GM20431 (cell line): ENCODE measurements at regions not wholly inside any gene's neighbourhood (a gene's known extent, or its start where the extent isn't known, plus 50 kb on each side); places are given as distances from the start of the nearest gene placed in this dataset.

Source experiments
- in situ Hi-C: fragments of 300-500 bp; cut with MseI, MboI; formaldehyde crosslinking; loops from one replicate; pipeline ENCODE4 v1.15.0; 2020; ENCODE audit warnings: low sequenced_read_pairs; ENCODE audit not compliant: unreplicated experiment

GRCh38 chr17:36857698-36858097 is 79.6 kb upstream of the LHX1 start:
- in situ Hi-C loops, result no loop called here

DNA sequence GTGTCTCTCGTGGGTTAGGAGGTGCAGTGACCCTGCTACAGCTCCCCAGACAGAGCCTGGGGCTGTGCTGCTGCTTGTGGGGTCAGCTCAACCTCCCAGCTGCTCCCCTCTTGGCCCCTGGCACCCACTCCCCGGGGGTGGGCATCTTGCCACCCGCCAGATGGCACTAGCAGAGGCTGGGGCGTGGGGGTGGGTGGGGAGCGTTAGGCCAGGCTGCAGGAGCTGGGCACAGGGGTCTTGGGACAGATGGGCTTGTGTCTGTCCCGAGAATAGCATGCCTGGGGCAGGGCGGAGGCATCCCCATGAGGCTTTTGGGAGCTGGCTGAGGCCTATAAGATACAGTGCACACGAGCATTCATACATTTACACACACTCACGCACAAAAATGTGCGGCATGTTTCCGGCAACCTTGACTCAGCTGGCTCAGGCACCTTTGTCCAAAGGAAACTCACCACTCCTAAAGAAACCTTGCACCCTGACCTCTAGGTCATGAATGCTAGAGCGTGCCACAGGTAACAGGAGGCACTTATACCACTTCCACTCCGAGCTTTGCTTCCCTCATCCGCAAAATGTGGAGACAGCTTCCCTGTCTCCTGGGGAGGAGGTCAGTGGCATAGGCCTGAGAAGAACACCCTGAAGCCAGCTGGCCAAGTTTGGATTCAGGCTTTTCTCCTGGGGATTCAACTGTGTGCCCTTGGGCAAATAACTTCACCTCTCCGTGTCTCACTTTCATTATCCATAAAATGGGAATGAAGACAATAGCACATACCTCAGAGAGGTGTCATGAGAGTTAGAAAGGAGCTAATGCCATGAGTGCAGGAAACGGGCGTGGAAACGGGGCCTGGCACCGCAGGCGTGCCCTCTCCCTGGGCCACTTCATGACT is 78.9 kb upstream of the LHX1 start:
- in situ Hi-C loops, result no loop called here

GRCh38 chr17:36859003-36859300 is 78.3 kb upstream of the LHX1 start:
- in situ Hi-C loops, result no loop called here

- in situ Hi-C loops, result no loop called here
Measured at GRCh38 chr17:36859706-36860105, 77.6 kb upstream of the LHX1 start.

- in situ Hi-C loops, result no loop called here
Measured at GRCh38 chr17:36861531-36861930, 75.7 kb upstream of the LHX1 start.

GRCh38 chr17:36862116-36862920 is 75.0 kb upstream of the LHX1 start:
- in situ Hi-C loops, result no loop called here

DNA sequence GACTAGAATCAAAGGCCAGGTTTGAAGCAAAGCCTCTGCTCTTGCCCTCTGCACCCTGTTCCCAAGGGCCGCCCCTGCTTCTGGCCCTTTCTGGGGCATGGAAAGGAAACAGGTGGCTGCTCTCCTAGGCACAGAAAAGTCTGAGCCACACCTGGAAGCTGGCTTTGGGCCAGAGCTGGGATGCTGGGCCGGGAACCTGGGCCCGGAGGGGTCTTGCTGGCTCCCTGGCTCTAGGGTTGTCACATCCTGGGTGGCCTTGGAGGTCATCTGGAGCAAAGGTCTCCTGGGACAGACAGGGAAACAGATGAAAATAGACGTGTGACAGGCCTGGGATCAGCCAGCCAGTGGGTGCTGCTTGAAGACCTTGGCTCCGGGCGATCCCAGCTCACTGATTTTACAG is 74.1 kb upstream of the LHX1 start:
- in situ Hi-C loops, result no loop called here

DNA sequence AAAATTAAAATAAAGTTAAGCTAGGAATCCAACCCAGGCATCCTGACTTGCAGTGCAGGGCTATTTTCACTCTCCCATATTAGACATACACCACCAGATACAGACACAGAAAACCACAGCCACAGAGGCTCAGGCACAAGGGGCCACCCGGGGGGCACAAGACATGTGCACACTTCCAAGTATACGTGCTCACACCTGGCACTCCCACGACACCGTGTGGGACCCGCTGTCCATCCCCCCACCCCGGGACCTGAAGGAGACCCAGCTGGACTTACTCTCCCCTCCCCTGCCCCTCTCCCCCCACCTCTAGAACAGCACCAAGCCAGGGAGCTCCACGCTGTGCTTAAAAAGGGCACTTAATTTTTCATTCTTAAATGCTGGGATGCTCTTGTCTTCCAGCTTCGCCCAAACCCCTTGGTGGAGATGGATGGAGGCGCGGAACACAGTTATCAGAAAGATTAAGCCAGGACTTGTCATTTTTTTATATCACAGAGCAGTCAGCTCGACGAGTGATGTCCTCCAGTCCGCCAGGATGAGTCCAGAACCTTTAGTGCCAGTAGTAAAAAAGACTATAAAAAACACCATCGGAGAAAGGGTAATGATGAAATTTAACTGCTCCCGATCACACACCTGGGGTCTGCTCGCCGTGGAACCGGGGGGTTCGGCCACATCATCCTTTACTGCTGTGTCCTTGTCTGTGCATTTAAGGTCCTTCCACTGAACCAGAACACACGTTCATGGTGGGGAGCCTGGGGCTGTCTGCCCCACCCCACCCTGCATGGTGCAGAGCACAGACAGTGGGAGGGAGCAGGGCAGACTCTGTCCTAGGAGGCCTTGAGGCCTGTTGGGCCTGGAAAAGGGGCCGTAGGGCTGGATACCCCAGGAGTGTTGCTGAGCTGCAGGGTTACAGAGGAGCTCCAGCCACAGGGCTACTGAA is 73.3 kb upstream of the LHX1 start:
- in situ Hi-C loops, result no loop called here

GRCh38 chr17:36864827-36865430 is 72.3 kb upstream of the LHX1 start:
- in situ Hi-C loops, result no loop called here

- in situ Hi-C loops, result no loop called here
Measured at GRCh38 chr17:36867716-36868341, 69.4 kb upstream of the LHX1 start.

GRCh38 chr17:36868777-36869176 is 68.5 kb upstream of the LHX1 start:
- in situ Hi-C loops, result no loop called here

GRCh38 chr17:36869441-36869840 is 67.8 kb upstream of the LHX1 start:
- in situ Hi-C loops, result no loop called here

DNA sequence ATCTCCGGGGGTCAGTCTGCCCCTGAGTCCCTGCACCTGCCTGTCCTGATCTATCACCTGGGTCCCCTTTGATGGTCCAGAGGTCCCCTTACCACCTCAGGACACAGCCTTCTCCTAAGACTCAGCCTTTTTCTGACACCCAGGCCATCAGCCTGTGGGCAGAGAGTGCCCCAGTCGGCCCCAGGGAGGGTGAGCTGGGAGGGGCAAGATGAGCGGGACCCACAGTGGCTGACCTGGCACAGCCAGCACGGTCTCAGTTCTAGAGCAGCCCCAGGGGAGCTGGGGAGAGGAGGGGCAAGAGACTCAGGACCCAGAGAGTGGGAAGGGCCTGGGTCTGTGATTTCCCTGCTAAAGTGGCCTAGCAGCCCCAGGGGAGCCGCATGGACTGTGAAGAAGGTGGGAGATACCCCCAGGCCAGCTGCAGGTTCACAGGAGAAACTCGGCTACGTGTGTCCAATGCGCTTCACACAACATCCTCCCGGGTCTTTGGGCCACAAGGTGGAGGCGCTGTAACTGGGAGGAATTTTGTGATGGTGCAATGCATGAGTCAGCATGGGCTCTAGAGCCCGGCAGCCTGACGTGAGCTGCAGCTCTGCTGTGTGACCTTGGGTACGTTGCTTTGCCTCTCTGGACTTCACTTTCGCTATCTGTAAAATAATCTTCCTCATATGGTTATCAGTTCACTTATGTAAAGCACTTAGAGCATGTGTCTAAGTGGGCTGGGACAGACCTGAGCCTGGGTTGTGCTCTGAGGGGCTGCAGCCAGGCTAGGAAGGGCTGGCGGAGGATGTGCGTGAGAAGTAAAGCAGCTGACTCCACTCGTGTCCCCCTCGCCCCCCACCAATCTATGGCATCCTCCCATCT is 67.2 kb upstream of the LHX1 start:
- in situ Hi-C loops, result no loop called here

- in situ Hi-C loops, result no loop called here
Measured at GRCh38 chr17:36870720-36870999, 66.6 kb upstream of the LHX1 start.

GRCh38 chr17:36875698-36876293 is 61.5 kb upstream of the LHX1 start:
- in situ Hi-C loops, result no loop called here

- in situ Hi-C loops, result no loop called here
Measured at GRCh38 chr17:36876966-36877365, 60.3 kb upstream of the LHX1 start.

DNA sequence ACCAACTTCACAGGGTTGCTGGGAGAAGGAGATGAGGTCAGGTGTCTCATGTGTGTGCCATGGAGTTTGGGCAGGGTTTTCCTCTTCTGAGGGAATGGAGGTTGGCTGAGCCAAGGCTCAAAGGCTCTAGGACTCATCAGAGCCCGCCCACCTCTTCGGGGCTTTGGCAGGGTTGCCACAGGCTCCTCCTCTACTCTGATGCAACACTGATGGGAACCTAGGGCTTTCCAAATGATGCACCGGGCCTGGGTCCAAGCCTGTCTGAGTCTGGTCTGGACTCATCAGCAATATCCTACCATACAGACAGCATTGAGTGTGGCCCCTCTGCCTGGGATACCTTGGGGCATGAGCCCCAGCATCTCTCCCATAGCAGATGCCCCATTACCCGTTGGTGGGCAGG is 59.5 kb upstream of the LHX1 start:
- in situ Hi-C loops, result no loop called here

GRCh38 chr17:36878216-36878615 is 59.1 kb upstream of the LHX1 start:
- in situ Hi-C loops, result no loop called here

DNA sequence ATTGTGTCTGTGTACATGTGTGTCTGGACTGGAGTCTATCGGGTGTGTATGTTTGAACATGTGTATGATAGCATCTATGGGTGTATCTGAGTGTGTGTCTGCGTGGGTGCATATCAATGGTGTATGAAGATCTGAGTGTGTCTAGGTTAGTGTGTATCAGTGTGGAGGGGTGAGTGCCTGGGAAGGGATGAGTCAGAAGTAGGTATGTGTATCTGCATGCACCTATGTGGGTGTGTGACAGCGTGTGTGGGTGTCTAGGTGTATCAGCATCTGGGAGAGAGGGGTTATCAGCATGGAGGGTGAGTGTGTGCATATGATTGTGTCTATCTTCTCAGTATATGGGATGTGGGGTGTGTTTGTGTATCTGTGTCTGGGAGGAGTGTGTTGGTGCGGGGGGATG is 58.2 kb upstream of the LHX1 start:
- in situ Hi-C loops, result no loop called here
